ENCODE measurements at regions not wholly inside any gene's neighbourhood (a gene's known extent, or its start where the extent isn't known, plus 50 kb on each side); places are given as distances from the start of the nearest gene placed in this dataset.

- no CpG with 5 or more reads among the region's 1 CpG for WGBS, 2 experiments (ENCODE audit: extremely low coverage in 2 of 2, insufficient read length in 1 of 2)
- POLR2A ChIA-PET (ENCODE audit: unreplicated experiment): no interaction called here
- no peak overlapping the region for H3K56ac ChIP-seq (ENCODE audit: extremely low read depth, insufficient read depth, low read length)
These were observed 81.1 kb upstream of the KLHL13 start for GRCh38 chrX:118197730-118198129.

More at GRCh38 chrX:118197730-118198129, 81.1 kb upstream of the KLHL13 start:
- Histone ChIP-seq H4K91ac (ENCODE audit: insufficient read depth, low read depth, low read length) (no peak overlapping the region), H3K27ac (ENCODE audit: insufficient read depth, low read length) (no peak overlapping the region), H4K20me1 (ENCODE audit: insufficient read depth, low read length) (no peaks in the 10 kb centered on the region), H3K27me3 (ENCODE audit: control insufficient read depth, insufficient read depth, low read length) (peaks cover 3% of the 10 kb centered on the region), H2BK15ac (ENCODE audit: low read depth, low read length) (no peak overlapping the region), H2BK5ac (ENCODE audit: low read depth, low read length, poor library complexity, severe bottlenecking) (no peak overlapping the region), H2AK5ac (ENCODE audit: low read depth, low read length) (no peak overlapping the region), H3K9ac (ENCODE audit: low read depth, low read length) (no peak overlapping the region), H3K23ac (ENCODE audit: low read depth, low read length) (no peak overlapping the region), H3K4ac (ENCODE audit: low read depth, low read length) (no peak overlapping the region), H3K18ac (ENCODE audit: low read depth, low read length) (no peak overlapping the region), H2BK20ac (ENCODE audit: low read depth, low read length) (no peak overlapping the region), H3K4me2 (ENCODE audit: low read depth, low read length) (no peak overlapping the region), H2AFZ (replicated peaks; ENCODE audit: low read length, poor library complexity) (no peak overlapping the region), H4K5ac (ENCODE audit: low read depth, low read length) (no peak overlapping the region), H3K4me3 (ENCODE audit: insufficient read depth, low read depth, low read length) (no peak overlapping the region), H2AK9ac (replicated peaks; ENCODE audit: low read depth, low read length, poor library complexity) (no peak overlapping the region), H3K9me3 (ENCODE audit: control insufficient read depth, insufficient read depth, low read length) (no peaks in the 10 kb centered on the region), H3K79me1 (ENCODE audit: low read depth in 1 of 2, low read length in 2 of 2) (no peaks in the 10 kb centered on the region), H3K36me3 (ENCODE audit: control insufficient read depth, insufficient read depth, low read length) (no peaks in the 10 kb centered on the region), H3K4me1 (ENCODE audit: control insufficient read depth, insufficient read depth, low read length) (no peaks in the 10 kb centered on the region), H3K9me1 (ENCODE audit: insufficient read depth, low read length) (no peaks in the 10 kb centered on the region), H2BK120ac (ENCODE audit: low read depth, low read length) (no peak overlapping the region), H3K14ac (replicated peaks; ENCODE audit: low read depth, low read length) (no peak overlapping the region), H4K8ac (ENCODE audit: low read depth in 2 of 2, low read length in 2 of 2) (no peak overlapping the region)
- in situ Hi-C loops (cut with MboI; ENCODE audit: low sequenced_read_pairs) (no loop called here), dilution Hi-C loops (cut with HindIII; ENCODE audit: low sequenced_read_pairs, unreplicated experiment) (no loop called here), intact Hi-C loops (cut with micrococcal nuclease) (no loop called here)
- no peak for TF ChIP-seq MAFK (IDR thresholded peaks at IDR 0.05; ENCODE audit: low read depth, low read length)
- DNase-seq: no peak
- no peak for ATAC-seq (ENCODE audit: low read depth)
- CTCF ChIA-PET: no interaction called here
- no TSS peak for BruUV-seq (replicated peaks)

Measured in IMR-90 (cell line).